K562 (cell line): ENCODE measurements at regions not wholly inside any gene's neighbourhood (a gene's known extent, or its start where the extent isn't known, plus 50 kb on each side); places are given as distances from the start of the nearest gene placed in this dataset.

Experiments
- ATAC-seq: fragments of 200-7000 bp; cut with Tn5 transposase; 3 replicates; pipeline ENCODE4 v1.9.1; 2020; ENCODE audit warnings: moderate library complexity
- BruUV-seq: library from RNA; stranded (reverse); fragments of 400-500 nt; replicated peaks from 2 replicates; lab custom pipeline; 2021; lab: Mats Ljungman, UMichigan
- CTCF ChIA-PET: fragments of 300-600 bp; formaldehyde crosslinking; extraction: SDS; loops from one replicate; lab custom pipeline; 2021; ENCODE audit warnings: low intra/inter-chr PET ratio; lab: Yijun Ruan, JAX
- POLR2A ChIA-PET: fragments of 300-600, 350-650 bp; sonication (Branson Sonifier 250); formaldehyde crosslinking; extraction: SDS; loops from one replicate; lab custom pipeline; 2021; ENCODE audit warnings: antibody characterized with exemption, inconsistent platforms; lab: Yijun Ruan, JAX
- DNase-seq, 4 experiments: peaks; one replicate each; pipeline versions ENCODE4 v3.0.0 to v3.0.0-alpha.2; 2011 to 2018; ENCODE audit warnings: low spot score in 3 of 4, mixed read lengths in 3 of 4; ENCODE audit errors: extremely low read depth in 1 of 4
- FAIRE-seq: peaks from 2 replicates; lab custom pipeline; 2011; peaks lifted over from hg19 to GRCh38; lab: Jason Lieb, UNC
- H2AFZ ChIP-seq: 2 replicates; pipeline ENCODE4 v1.6.0; 2011; ENCODE audit warnings: low read depth, low read length, control low read depth, inconsistent platforms
- H3K27ac ChIP-seq: fragments of 200-600 bp; 3 replicates; pipeline ENCODE4 v1.8.0; 2011; ENCODE audit warnings: low read depth, mild to moderate bottlenecking, control low read depth, inconsistent platforms, low read length, moderate library complexity, mixed read lengths; ENCODE audit errors: extremely low read depth
- H3K27me3 ChIP-seq, 2 experiments: fragments of 300-600 bp in 1 of 2; 2 replicates in 1 of 2; 3 replicates in 1 of 2; pipeline versions ENCODE4 v1.6.0 to v1.8.0; 2011; ENCODE audit warnings: inconsistent platforms in 2 of 2, low read length in 2 of 2, mild to moderate bottlenecking in 1 of 2, mixed read lengths in 1 of 2, moderate library complexity in 1 of 2; ENCODE audit not compliant: control insufficient read depth in 2 of 2, insufficient read depth in 2 of 2
- H3K36me3 ChIP-seq: fragments of 300-600 bp; 3 replicates; pipeline ENCODE4 v1.8.0; 2011; ENCODE audit warnings: mild to moderate bottlenecking, low read length, inconsistent platforms; ENCODE audit not compliant: control insufficient read depth, insufficient read depth
- H3K4me1 ChIP-seq, 2 experiments: fragments of 200-600 bp in 1 of 2; replicated peaks in 1 of 2; 2 replicates in 1 of 2; 3 replicates in 1 of 2; pipeline versions ENCODE4 v1.5.1 to v1.8.0; 2011; ENCODE audit warnings: inconsistent platforms in 2 of 2, low read length in 2 of 2, mild to moderate bottlenecking in 1 of 2, mixed read lengths in 1 of 2, moderate library complexity in 1 of 2; ENCODE audit not compliant: control insufficient read depth in 2 of 2, insufficient read depth in 2 of 2
- H3K4me2 ChIP-seq: 2 replicates; pipeline ENCODE4 v1.6.1; 2011; ENCODE audit warnings: low read length, control low read depth, inconsistent platforms, mixed read lengths; ENCODE audit not compliant: insufficient read depth
- H3K4me3 ChIP-seq: fragments of 200-600 bp; sonication (generic), shearing (Covaris generic); 2 replicates; pipeline ENCODE4 v1.5.1; 2016; ENCODE audit warnings: control low read depth, inconsistent platforms
- H3K79me2 ChIP-seq: fragments of 200-600 bp; 3 replicates; pipeline ENCODE4 v1.8.0; 2011; ENCODE audit warnings: low read length, inconsistent platforms; ENCODE audit not compliant: control insufficient read depth, insufficient read depth
- H3K9ac ChIP-seq, 2 experiments: 2 replicates each; pipeline versions ENCODE4 v1.6.0 to v1.6.1; 2011; ENCODE audit warnings: low read depth in 2 of 2, low read length in 2 of 2, control low read depth in 1 of 2, inconsistent platforms in 1 of 2, mild to moderate bottlenecking in 1 of 2, mixed read lengths in 1 of 2; ENCODE audit not compliant: insufficient read depth in 1 of 2
- H3K9me1 ChIP-seq: one replicate; pipeline ENCODE4 v1.6.0; 2011; ENCODE audit warnings: inconsistent platforms, mild to moderate bottlenecking, low read length, moderate library complexity; ENCODE audit not compliant: control insufficient read depth, insufficient read depth
- H3K9me3 ChIP-seq: replicated peaks from 2 replicates; pipeline ENCODE4 v1.5.1; 2011; ENCODE audit warnings: low read depth, low read length, inconsistent platforms; ENCODE audit not compliant: control insufficient read depth, insufficient read depth
- H4K20me1 ChIP-seq: replicated peaks from 2 replicates; pipeline ENCODE4 v1.6.1; 2011; ENCODE audit warnings: low read length, inconsistent platforms, mixed read lengths; ENCODE audit not compliant: control insufficient read depth, insufficient read depth
- AFF1 ChIP-seq, 2 experiments: fragments of 450-650 bp; IDR thresholded peaks; 2 replicates each; pipeline ENCODE4 v1.6.1; 2018; ENCODE audit warnings: mild to moderate bottlenecking in 2 of 2, low read depth in 1 of 2; ENCODE audit not compliant: partially characterized antibody in 2 of 2
- CHD2 ChIP-seq: IDR thresholded peaks from 2 replicates; pipeline ENCODE4 v1.6.1; 2011; ENCODE audit warnings: low read depth, low read length
- PBX2 ChIP-seq, 2 experiments: IDR thresholded peaks in 1 of 2; conservative IDR thresholded peaks in 1 of 2; 2 replicates each; pipeline ENCODE4 v1.6.1; 2016; ENCODE audit warnings: low read depth in 2 of 2, mild to moderate bottlenecking in 1 of 2, missing compliant biosample characterization in 1 of 2, missing genetic modification characterization in 1 of 2, moderate library complexity in 1 of 2
- PPARD ChIP-seq: fragments of 250-450 bp; sonication (Bioruptor Pico); IDR thresholded peaks from 2 replicates; pipeline ENCODE4 v1.8.0; 2022; ENCODE audit warnings: inconsistent platforms, mild to moderate bottlenecking, moderate library complexity
- TEAD2 ChIP-seq: fragments of 450-650 bp; IDR thresholded peaks from 2 replicates; pipeline ENCODE4 v1.6.1; 2016; ENCODE audit warnings: missing genetic modification characterization, control low read depth, missing compliant biosample characterization
- ZNF561 ChIP-seq: fragments of 450-650 bp; formaldehyde crosslinking; conservative IDR thresholded peaks from 2 replicates; pipeline ENCODE4 v1.4.0; 2020; ENCODE audit warnings: mild to moderate bottlenecking, moderate library complexity
- WGBS: fragments of 100-300 bp; shearing (Covaris generic); methylation state at CpG from one replicate; pipeline ENCODE4 v1.1.6; 2016; ENCODE audit warnings: low coverage, mixed read lengths; ENCODE audit not compliant: insufficient coverage; ENCODE audit errors: missing lambda C conversion rate; 5-methylcytosine and 5-hydroxymethylcytosine counted together
- in situ Hi-C: fragments of 300-500 bp; cut with MboI; formaldehyde crosslinking; loops from 4 replicates; pipeline ENCODE4 v1.15.0; 2018; ENCODE audit warnings: inconsistent platforms, mixed read lengths
- intact Hi-C: fragments of 100-400 bp; cut with micrococcal nuclease; formaldehyde crosslinking; loops from 2 replicates; pipeline ENCODE4 v1.14.2; 2022

- FAIRE-seq (no peak), DNase-seq (no peak), ATAC-seq (no peak)
- 8% methylated on average over 1 of the region's 1 CpG for WGBS
- CTCF ChIA-PET: no interaction called here
- no peak for TF ChIP-seq ZNF561 (CRISPR knock-in tag)
- TF ChIP-seq AFF1 (IDR thresholded peaks at IDR 0.05; ENCODE audit: low read depth in 1 of 2, partially characterized antibody in 2 of 2): no peak
- no peak for TF ChIP-seq CHD2
- TF ChIP-seq PPARD (CRISPR knock-in tag): no peak
- TF ChIP-seq PBX2 (CRISPR knock-in tag; IDR thresholded peaks at IDR 0.05; ENCODE audit: low read depth): no peak
- peak; percentile 37 for TF ChIP-seq PBX2 (tag; conservative IDR thresholded peaks at IDR 0.05; ENCODE audit: low read depth)
- TF ChIP-seq TEAD2 (tag): no peak
- no TSS peak for BruUV-seq
- H3K4me3 ChIP-seq: no peak overlapping the region
- no peak overlapping the region for H3K4me2 ChIP-seq
- no peak overlapping the region for H3K9ac ChIP-seq
- H3K27ac ChIP-seq: no peak overlapping the region
- H4K20me1 ChIP-seq: no peaks in the 10 kb centered on the region
- POLR2A ChIA-PET: interaction anchor here (1.2 to 1.7 kb wide), 2 partner anchors 9 to 10 kb away, joined by 3 to 7 read pairs; no protein-coding TSS in a partner anchor
- H3K79me2 ChIP-seq: no peaks in the 10 kb centered on the region
- no peaks in the 10 kb centered on the region for H3K9me1 ChIP-seq
- H3K27me3 ChIP-seq: no peaks in the 10 kb centered on the region
- in situ Hi-C loops (no loop called here), intact Hi-C loops (no loop called here)
- no peaks in the 10 kb centered on the region for H3K36me3 ChIP-seq
- no peaks in the 10 kb centered on the region for H3K4me1 ChIP-seq
- H3K9me3 ChIP-seq: 0 out of 2 replicates have a peak, but pooled peaks cover 3% of the 10 kb centered on the region
- H2AFZ ChIP-seq: no peak overlapping the region
Observed at GRCh38 chr6:105774247-105774646, 311.9 kb upstream of the PRDM1 start.
